HG03159 (cell line): ENCODE measurements at regions not wholly inside any gene's neighbourhood (a gene's known extent, or its start where the extent isn't known, plus 50 kb on each side); places are given as distances from the start of the nearest gene placed in this dataset.
"Not testable (repeated sequence)": the region's sequence is repeated elsewhere in the genome, so short reads cannot be mapped to it uniquely, and the experiment has no call there.

Experiments
- ATAC-seq: cut with Tn5 transposase; IDR thresholded peaks from one replicate; pipeline ENCODE4 v1.9.1; 2021; ENCODE audit warnings: mild to moderate bottlenecking, moderate library complexity; ENCODE audit not compliant: unreplicated experiment

GRCh38 chr18:73563901-73564472 is 583.6 kb downstream of the FBXO15 start:
- no peak for ATAC-seq

- no peak for ATAC-seq
Measured at GRCh38 chr18:73563345-73563744, 584.3 kb downstream of the FBXO15 start.

- no peak for ATAC-seq
Measured at GRCh38 chr18:73556904-73557303, 590.7 kb downstream of the FBXO15 start.

GRCh38 chr18:73552171-73552570 is 595.5 kb downstream of the FBXO15 start:
- no peak for ATAC-seq

GRCh38 chr18:73551211-73551610 is 596.4 kb downstream of the FBXO15 start:
- no peak for ATAC-seq

GRCh38 chr18:73549236-73549635 is 598.4 kb downstream of the FBXO15 start:
- no peak for ATAC-seq

- ATAC-seq, result no peak
Measured at GRCh38 chr18:73545472-73545871, 602.2 kb downstream of the FBXO15 start.

GRCh38 chr18:73544617-73545016 is 603.0 kb downstream of the FBXO15 start:
- ATAC-seq, result no peak

- no peak for ATAC-seq
Measured at GRCh38 chr18:73544032-73544431, 603.6 kb downstream of the FBXO15 start.

GRCh38 chr18:73535990-73536389 is 611.6 kb downstream of the FBXO15 start:
- ATAC-seq, result no peak

- no peak for ATAC-seq
Measured at GRCh38 chr18:73535189-73535588, 612.4 kb downstream of the FBXO15 start.

- ATAC-seq, result no peak
Measured at GRCh38 chr18:73531601-73532000, 616.0 kb downstream of the FBXO15 start.

- no peak for ATAC-seq
Measured at GRCh38 chr18:73528066-73528465, 619.6 kb downstream of the FBXO15 start.

- no peak for ATAC-seq
Measured at GRCh38 chr18:73520229-73520628, 627.4 kb downstream of the FBXO15 start.

- not testable (repeated sequence) for ATAC-seq
Measured at GRCh38 chr18:73516056-73516455, 631.6 kb downstream of the FBXO15 start.

- ATAC-seq, result no peak
Measured at GRCh38 chr18:73514449-73514848, 633.2 kb downstream of the FBXO15 start.

- no peak for ATAC-seq
Measured at GRCh38 chr18:73511771-73512503, 635.7 kb downstream of the FBXO15 start.

- ATAC-seq, result no peak
Measured at GRCh38 chr18:73509460-73509859, 638.2 kb downstream of the FBXO15 start.

- ATAC-seq, result no peak
Measured at GRCh38 chr18:73503326-73503725, 635.5 kb upstream of the NETO1 start.

- no peak for ATAC-seq
Measured at GRCh38 chr18:73487966-73488365, 620.2 kb upstream of the NETO1 start.

GRCh38 chr18:73485166-73485565 is 617.4 kb upstream of the NETO1 start:
- ATAC-seq, result no peak

- ATAC-seq, result no peak
Measured at GRCh38 chr18:73482901-73483300, 615.1 kb upstream of the NETO1 start.

- ATAC-seq, result no peak
Measured at GRCh38 chr18:73479477-73479876, 611.7 kb upstream of the NETO1 start.
